Right forelimb (tissue), 1 donor: ENCODE measurements at regions not wholly inside any gene's neighbourhood (a gene's known extent, or its start where the extent isn't known, plus 50 kb on each side); places are given as distances from the start of the nearest gene placed in this dataset.

ENCODE experiments used
- DNase-seq: peaks from one replicate; pipeline ENCODE4 v3.0.0-alpha.2; 2018

DNA sequence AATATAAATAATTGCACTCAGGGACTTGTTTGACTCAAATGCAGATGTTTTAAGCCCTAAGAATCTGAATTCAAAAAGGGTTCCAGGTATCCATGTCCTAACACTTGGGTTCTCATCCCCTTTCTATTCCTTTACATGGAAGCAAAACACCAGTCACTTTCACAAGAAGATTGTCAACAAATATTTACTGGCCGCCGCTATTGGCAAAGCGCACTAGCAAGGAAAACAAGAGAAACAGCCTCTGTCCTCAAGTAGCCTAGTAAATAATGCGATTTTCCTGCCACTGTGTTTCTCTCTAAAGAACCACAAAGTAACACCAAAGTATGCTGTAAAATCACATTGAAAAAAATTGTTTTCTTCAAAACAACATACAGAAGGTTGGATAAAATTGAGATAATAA lies 66.7 kb upstream of the EZH2 start:
- no peak for DNase-seq

GRCh38 chr7:148944935-148945934 lies 61.1 kb upstream of the EZH2 start:
- no peak for DNase-seq

DNA sequence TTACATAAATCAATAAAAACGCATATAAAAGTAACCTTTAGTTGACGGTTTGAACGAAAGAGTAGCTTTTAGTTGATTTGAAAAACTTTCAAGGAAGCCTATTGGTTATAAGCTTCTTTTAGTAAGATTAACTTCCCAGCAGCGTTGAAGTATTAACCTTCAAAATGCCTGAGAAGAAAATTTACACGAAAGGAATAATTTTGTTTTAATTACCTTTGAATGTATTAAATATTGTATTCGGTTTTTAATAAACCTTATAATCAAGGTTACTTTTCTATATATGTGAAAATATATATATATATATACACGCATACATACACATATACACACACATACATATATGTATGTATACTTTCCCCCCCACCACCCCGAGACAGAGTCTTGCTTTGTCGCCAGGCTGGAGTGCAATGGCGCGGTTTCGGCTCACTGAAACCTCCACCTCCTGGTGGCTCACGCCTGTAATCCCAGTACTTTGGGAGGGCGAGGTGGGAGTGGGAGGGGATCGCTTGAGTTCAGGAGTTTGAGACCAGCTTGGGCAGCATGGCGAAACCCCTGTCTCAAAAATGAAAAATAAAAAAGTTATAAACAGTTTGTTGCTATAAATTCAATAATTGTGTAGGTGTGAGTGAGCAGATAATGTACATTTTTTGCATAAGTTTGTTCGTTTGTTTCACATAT lies 57.6 kb upstream of the EZH2 start:
- peak; percentile 78 for DNase-seq

- peak; percentile 84 for DNase-seq
Measured at GRCh38 chr7:148940702-148941597, 56.9 kb upstream of the EZH2 start.

DNA sequence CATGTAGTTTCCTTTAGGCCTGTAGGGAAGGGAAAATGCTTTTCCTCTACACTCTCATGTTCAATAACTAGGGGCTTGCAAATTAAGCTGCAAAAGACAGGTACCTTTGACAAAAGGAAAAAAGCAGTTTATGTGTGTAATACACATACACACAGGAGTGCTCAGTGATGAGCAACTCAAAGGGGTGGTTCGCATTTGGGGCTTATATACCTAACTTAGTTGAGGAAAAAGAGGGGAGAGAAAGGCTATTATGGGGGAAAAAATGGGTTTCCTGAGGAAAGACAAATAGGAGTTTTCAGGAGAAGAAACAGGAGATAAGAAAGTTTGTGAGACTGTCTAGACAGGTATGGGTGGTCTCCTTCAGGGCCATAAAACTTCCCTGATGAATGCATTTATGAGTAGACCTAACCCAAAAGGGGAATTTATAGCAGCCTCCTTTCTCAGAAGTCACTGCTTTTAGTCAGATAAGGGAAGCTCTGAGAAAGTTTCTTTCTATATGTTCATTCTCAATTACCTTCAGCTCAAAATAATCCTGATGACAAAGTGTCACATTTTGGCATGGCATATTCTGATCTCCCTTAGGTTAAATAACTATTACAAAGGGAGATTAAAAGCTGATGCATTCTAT lies 55.2 kb upstream of the EZH2 start:
- DNase-seq: no peak

- no peak for DNase-seq
Measured at GRCh38 chr7:148935451-148935850, 51.4 kb upstream of the EZH2 start.
